Psoas muscle (tissue), 7 donors: ENCODE measurements at regions not wholly inside any gene's neighbourhood (a gene's known extent, or its start where the extent isn't known, plus 50 kb on each side); places are given as distances from the start of the nearest gene placed in this dataset.
"Not testable (repeated sequence)": the region's sequence is repeated elsewhere in the genome, so short reads cannot be mapped to it uniquely, and the experiment has no call there.

Experiments used
- ATAC-seq, 4 donors: fragments of 200-7000 bp; cut with Tn5 transposase; one replicate each; pipeline ENCODE4 v1.9.1; 2020; ENCODE audit warnings: moderate library complexity in 3 of 4, mild to moderate bottlenecking in 2 of 4
- DNase-seq, 2 donors: peaks; one replicate each; pipeline ENCODE4 v3.0.0-alpha.2; 2020
- H3K27ac ChIP-seq: fragments of 200-600 bp; one replicate; pipeline ENCODE4 v1.8.0; 2022
- H3K27me3 ChIP-seq, 3 donors: fragments of 200-600 bp in 1 of 3; one replicate each; pipeline versions ENCODE4 v1.6.1 to v1.8.0; 2013 to 2022; ENCODE audit warnings: low read length in 2 of 3, mild to moderate bottlenecking in 2 of 3, moderate library complexity in 1 of 3; ENCODE audit not compliant: insufficient read depth in 3 of 3
- H3K36me3 ChIP-seq, 2 donors: fragments of 200-600 bp in 1 of 2; one replicate each; pipeline versions ENCODE4 v1.6.1 to v1.8.0; 2013 to 2022; ENCODE audit warnings: low read depth in 1 of 2, mild to moderate bottlenecking in 1 of 2, moderate library complexity in 1 of 2; ENCODE audit not compliant: insufficient read depth in 1 of 2
- H3K4me1 ChIP-seq: fragments of 200-600 bp; one replicate; pipeline ENCODE4 v1.8.0; 2022
- H3K4me3 ChIP-seq: fragments of 200-600 bp; one replicate; pipeline ENCODE4 v1.8.0; 2022; ENCODE audit warnings: mild to moderate bottlenecking
- H3K9me3 ChIP-seq: fragments of 200-600 bp; one replicate; pipeline ENCODE4 v1.8.0; 2022
- CTCF ChIP-seq: fragments of 200-600 bp; IDR thresholded peaks from one replicate; pipeline ENCODE4 v1.8.0; 2022; ENCODE audit warnings: antibody characterized with exemption
- WGBS, 3 donors: extraction: QIAGEN DNeasy Blood & Tissue Kit; methylation state at CpG; one replicate each; pipeline versions ENCODE4 v1.1.6 to v1.1.7; 2013; 5-methylcytosine and 5-hydroxymethylcytosine counted together
- intact Hi-C, 2 donors: fragments of 100-400 bp; cut with DNase I; formaldehyde crosslinking; loops; one replicate each; pipeline versions ENCODE4 v1.11.0 to v1.14.2; 2022
- donor health status: healthy with polysubstance abuse.
- donor health status: DM: no; HTN: no; CAD: no; lungs with moderate emphysema.
- donor health status: Bipolar disorder and iron deficiency.
- donor health status: healthy.
- donor health status: DM: yes; HTN: yes; CAD: no.
- donor health status: DM: no; HTN: no; CAD: no.
- donor health status: DM: yes; HTN: yes; CAD: no.

- Histone ChIP-seq H3K4me1 (no peaks in the 10 kb centered on the region), H3K36me3 (no peaks in the 10 kb centered on the region), H3K27ac (no peak overlapping the region), H3K9me3 (no peaks in the 10 kb centered on the region), H3K4me3 (no peak overlapping the region), H3K27me3 (peaks cover 0 to 2% (median 0%) of the 10 kb centered on the region in 3 donors)
- 43 to 56% (median 50%) methylated on average over 4 of the region's 4 CpGs for WGBS, 3 donors
- intact Hi-C loops: no loop called here
- ATAC-seq (no peak), DNase-seq (no peak)
- TF ChIP-seq CTCF: no peak
Observed at GRCh38 chr13:22893204-22893603, 287.6 kb upstream of the SGCG start.

DNA sequence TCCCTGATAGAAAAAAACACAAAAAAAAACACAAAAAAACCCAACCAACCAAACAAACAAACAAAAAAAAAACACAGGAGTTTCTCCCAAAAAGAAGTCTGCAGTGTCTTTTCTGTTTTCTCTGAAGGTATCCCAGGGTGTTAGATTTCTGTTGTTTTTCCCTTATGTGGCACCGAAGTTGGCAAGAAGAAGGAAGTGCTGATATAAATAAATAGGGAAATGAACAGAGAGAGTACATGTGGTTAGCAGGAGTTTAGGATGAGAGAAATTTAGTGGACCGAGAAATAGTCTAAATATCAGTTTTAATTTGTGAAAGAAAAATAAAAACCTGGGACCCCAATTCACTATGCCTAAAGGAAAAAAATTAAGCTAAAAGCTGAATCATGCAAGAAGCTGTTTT is 287.0 kb upstream of the SGCG start:
- TF ChIP-seq CTCF: no peak
- Histone ChIP-seq H3K27me3 (peaks cover 0 to 2% (median 0%) of the 10 kb centered on the region in 3 donors), H3K27ac (no peak overlapping the region), H3K4me1 (no peaks in the 10 kb centered on the region), H3K36me3 (no peaks in the 10 kb centered on the region), H3K9me3 (no peaks in the 10 kb centered on the region), H3K4me3 (no peak overlapping the region)
- DNase-seq (no peak), ATAC-seq (no peak)
- intact Hi-C loops: no loop called here
- WGBS, 3 donors: 44 to 67% (median 55%) methylated on average over 2 of the region's 2 CpGs

DNA sequence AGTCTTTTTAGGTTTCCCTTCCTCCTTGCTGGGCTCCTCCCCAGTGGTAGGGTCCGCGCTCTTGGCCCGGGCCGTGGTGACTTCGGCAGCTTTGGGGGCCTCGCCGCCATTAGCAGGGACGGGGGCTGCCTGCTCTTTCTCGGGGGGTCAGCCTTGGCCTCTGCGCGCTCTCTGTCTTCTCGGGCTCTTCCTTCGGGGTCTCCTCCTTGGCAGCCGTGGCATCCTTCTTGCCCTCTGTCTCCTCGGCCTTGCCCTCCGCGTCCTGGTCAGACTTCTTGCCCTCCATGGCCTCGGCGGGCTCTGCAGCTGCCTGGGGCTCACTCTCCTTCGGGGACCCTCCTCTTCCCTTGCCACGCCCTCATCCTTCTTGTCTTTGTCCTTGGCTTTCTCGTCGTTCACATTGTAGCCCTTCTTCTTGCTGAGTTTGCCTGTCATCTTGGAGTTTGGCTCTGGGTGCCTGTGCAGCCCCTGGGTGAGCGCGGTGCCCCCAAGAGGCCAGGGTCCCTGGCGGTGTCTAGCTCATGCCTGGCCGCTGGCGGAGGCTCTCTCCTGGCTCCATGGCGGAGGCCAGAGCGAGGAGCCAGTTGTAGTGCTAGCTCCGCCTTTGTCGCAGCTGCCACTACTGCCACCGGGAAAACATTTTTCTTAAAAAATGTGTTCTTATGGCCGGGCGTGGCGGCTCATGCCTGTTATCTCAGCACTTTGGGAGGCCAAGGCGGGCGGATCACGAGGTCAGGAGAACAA is 283.0 kb upstream of the SGCG start:
- ATAC-seq (no peak), DNase-seq (no peak)
- Histone ChIP-seq H3K27ac (no peak overlapping the region), H3K9me3 (no peaks in the 10 kb centered on the region), H3K4me1 (no peaks in the 10 kb centered on the region), H3K27me3 (peaks cover 0 to 2% (median 0%) of the 10 kb centered on the region in 3 donors), H3K36me3 (no peaks in the 10 kb centered on the region), H3K4me3 (no peak overlapping the region)
- TF ChIP-seq CTCF: no peak
- intact Hi-C loops: no loop called here
- 90 to 94% (median 94%) methylated on average over 39 of the region's 39 CpGs for WGBS, 3 donors

GRCh38 chr13:22900416-22900951 is 280.3 kb upstream of the SGCG start:
- ATAC-seq, H3K4me1 ChIP-seq, H3K27ac ChIP-seq, H3K36me3 ChIP-seq, H3K4me3 ChIP-seq, DNase-seq, H3K9me3 ChIP-seq, H3K27me3 ChIP-seq, intact Hi-C loops: not testable (repeated sequence)
- 90 to 100% (median 97%) methylated on average over 25 to 28 of the region's 28 CpGs for WGBS, 3 donors

- no peaks in the 10 kb centered on the region for H3K9me3 ChIP-seq
- WGBS, 3 donors: 30 to 58% (median 38%) methylated on average over 10 of the region's 10 CpGs
- intact Hi-C loops: no loop called here
- no peak overlapping the region for H3K4me3 ChIP-seq
- peak in 1 of 4 donors; percentile 45 for ATAC-seq
- no peaks in the 10 kb centered on the region for H3K4me1 ChIP-seq
- no peaks in the 10 kb centered on the region for H3K36me3 ChIP-seq
- H3K27ac ChIP-seq: no peak overlapping the region
- DNase-seq: no peak
- H3K27me3 ChIP-seq: peaks cover 0 to 3% (median 0%) of the 10 kb centered on the region in 3 donors
- no peak for TF ChIP-seq CTCF
Observed at GRCh38 chr13:22903301-22903700, 277.5 kb upstream of the SGCG start.
